ENCODE measurements at regions not wholly inside any gene's neighbourhood (a gene's known extent, or its start where the extent isn't known, plus 50 kb on each side); places are given as distances from the start of the nearest gene placed in this dataset.

DNA sequence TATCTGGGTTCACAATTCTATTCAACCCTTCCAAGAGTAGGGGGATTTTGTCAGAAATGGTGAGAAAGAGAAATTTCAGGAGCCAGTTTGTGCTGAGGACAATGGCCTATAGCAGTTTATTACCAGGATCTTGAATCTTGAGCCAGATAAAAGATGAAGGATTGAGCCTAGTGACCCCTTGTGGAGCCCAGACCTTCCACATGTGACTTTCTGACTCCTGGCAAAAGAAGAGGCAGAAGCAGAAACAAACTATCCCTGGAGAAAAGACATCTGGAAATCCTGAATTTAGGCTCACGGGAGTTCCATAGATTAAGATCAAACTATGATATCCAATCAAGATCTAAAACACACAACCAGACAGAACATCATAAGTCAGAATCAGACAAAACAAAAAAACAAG lies 60.9 kb upstream of the CHRM2 start:
- H3K9me3 ChIP-seq (ENCODE audit: control insufficient read depth, insufficient read depth, low read length): no peaks in the 10 kb centered on the region
- no peak overlapping the region for H3K9ac ChIP-seq (ENCODE audit: low read depth, low read length)
- H3K4me1 ChIP-seq (ENCODE audit: insufficient read depth, low read length): 0 out of 2 replicates have a peak, but pooled peaks cover 6% of the 10 kb centered on the region

DNA sequence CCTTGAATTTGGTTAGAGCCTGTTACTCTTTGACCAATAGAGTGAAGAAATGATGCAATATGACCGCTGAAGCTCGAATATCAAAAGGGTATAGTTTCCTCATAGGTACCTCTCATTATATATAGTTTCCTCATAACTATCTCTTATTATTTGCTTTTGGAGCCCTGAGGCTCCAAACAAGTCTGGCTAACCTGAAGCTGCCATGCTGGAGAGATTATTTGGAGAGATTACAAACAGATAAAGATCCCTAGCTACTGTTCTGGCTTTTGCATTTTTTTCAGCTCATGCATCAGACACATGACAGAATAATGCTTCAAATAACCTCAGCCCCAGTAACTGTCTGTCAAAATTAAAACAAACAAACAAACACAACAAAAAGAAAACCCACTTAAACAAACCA lies 65.4 kb upstream of the CHRM2 start:
- Histone ChIP-seq H3K4me1 (ENCODE audit: insufficient read depth, low read length) (0 out of 2 replicates have a peak, but pooled peaks cover 6% of the 10 kb centered on the region), H3K9me3 (ENCODE audit: control insufficient read depth, insufficient read depth, low read length) (no peaks in the 10 kb centered on the region), H3K9ac (ENCODE audit: low read depth, low read length) (no peak overlapping the region), H3K36me3 (ENCODE audit: insufficient read depth, low read length) (no peaks in the 10 kb centered on the region)

More for the DNA sequence above, 60.9 kb upstream of the CHRM2 start:
- no peaks in the 10 kb centered on the region for H3K36me3 ChIP-seq (ENCODE audit: insufficient read depth, low read length)

DNA sequence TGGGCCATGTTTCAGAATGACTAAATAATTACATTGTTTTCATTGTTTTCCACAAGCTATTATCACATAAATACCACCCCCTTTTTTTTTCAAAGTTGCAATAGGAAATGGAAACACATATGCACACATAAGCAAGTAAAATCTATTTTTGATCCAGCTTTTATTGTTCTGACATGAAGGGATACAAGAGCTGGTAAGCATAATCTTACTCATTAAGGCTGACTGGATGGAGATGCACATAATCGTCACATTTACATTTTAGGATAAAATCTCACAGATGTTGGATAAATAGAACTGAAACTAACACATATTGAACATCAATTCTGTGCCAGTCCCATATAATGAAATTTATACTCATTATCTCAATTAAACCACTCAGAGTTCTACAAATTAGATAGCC lies 84.5 kb upstream of the CHRM2 start:
- Histone ChIP-seq H3K4me1 (ENCODE audit: insufficient read depth, low read length) (no peaks in the 10 kb centered on the region), H3K9me3 (ENCODE audit: control insufficient read depth, insufficient read depth, low read length) (no peaks in the 10 kb centered on the region), H3K36me3 (ENCODE audit: insufficient read depth, low read length) (no peaks in the 10 kb centered on the region), H3K9ac (ENCODE audit: low read depth, low read length) (no peak overlapping the region)

DNA sequence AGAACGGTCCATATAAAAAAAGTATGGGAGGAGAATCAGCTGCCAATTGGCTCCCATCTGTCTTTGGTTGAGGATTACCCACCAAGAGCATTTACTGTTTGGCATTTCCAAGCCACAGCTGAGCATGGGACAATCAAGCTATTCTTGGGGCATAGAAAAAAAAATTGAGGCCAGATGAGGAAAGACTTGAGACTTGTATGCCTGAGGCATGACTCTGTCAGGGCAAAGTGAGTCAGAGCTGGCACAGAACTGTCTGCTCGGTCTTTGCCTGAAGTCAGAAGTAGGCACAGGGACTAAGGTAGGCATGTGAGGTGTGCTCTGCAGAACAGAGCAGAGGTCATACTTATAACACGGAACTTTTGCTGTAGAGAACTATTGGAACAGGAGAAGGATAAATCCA lies 126.5 kb upstream of the CHRM2 start:
- no peak overlapping the region for H3K9ac ChIP-seq (ENCODE audit: low read depth, low read length)
- no peaks in the 10 kb centered on the region for H3K36me3 ChIP-seq (ENCODE audit: insufficient read depth, low read length)
- H3K4me1 ChIP-seq (ENCODE audit: insufficient read depth, low read length): no peaks in the 10 kb centered on the region
- H3K9me3 ChIP-seq (ENCODE audit: control insufficient read depth, insufficient read depth, low read length): peaks cover 4% of the 10 kb centered on the region

DNA sequence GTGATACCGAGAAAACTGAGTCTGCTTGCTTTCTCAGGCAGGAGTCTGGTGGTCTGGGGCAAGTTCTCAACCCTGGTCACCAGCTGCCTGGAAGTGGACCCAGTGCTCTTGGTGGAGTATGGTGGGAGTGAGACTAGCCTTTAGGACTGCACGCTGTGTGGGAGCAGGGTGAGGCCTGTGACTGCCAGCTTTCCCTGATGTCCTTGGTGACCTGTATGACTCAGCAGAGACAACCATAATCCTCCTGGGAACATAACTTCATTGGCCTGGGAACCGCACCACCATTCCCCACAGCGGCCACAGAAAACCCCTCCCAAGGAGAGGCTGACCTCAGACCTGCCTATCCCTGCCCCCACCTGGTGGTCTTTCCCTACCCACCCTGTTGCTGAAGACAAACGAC lies 139.5 kb upstream of the CHRM2 start:
- H3K9me3 ChIP-seq (ENCODE audit: control insufficient read depth, insufficient read depth, low read length): no peaks in the 10 kb centered on the region
- no peaks in the 10 kb centered on the region for H3K36me3 ChIP-seq (ENCODE audit: insufficient read depth, low read length)
- no peaks in the 10 kb centered on the region for H3K4me1 ChIP-seq (ENCODE audit: insufficient read depth, low read length)
- H3K9ac ChIP-seq (ENCODE audit: low read depth, low read length): no peak overlapping the region

DNA sequence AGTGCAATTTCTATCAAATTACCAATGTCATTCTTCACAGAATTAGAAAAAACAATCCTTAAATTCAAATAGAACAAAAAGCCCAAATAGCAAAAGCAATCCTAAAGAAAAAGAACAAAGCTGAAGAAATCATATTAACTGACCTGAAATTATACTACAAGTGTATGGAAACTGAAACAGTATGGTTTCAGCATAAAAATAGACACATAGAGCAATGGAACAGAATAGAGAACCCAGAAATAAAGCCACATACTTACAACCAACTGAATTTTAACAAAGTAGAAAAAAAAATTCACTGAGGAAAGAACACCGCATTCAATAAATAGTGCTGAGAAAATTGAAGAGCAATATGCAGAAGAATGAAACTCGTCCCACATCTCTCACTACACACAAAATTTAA lies 142.0 kb upstream of the CHRM2 start:
- H3K36me3 ChIP-seq (ENCODE audit: insufficient read depth, low read length): no peaks in the 10 kb centered on the region
- H3K9me3 ChIP-seq (ENCODE audit: control insufficient read depth, insufficient read depth, low read length): no peaks in the 10 kb centered on the region
- H3K9ac ChIP-seq (ENCODE audit: low read depth, low read length): no peak overlapping the region
- no peaks in the 10 kb centered on the region for H3K4me1 ChIP-seq (ENCODE audit: insufficient read depth, low read length)

DNA sequence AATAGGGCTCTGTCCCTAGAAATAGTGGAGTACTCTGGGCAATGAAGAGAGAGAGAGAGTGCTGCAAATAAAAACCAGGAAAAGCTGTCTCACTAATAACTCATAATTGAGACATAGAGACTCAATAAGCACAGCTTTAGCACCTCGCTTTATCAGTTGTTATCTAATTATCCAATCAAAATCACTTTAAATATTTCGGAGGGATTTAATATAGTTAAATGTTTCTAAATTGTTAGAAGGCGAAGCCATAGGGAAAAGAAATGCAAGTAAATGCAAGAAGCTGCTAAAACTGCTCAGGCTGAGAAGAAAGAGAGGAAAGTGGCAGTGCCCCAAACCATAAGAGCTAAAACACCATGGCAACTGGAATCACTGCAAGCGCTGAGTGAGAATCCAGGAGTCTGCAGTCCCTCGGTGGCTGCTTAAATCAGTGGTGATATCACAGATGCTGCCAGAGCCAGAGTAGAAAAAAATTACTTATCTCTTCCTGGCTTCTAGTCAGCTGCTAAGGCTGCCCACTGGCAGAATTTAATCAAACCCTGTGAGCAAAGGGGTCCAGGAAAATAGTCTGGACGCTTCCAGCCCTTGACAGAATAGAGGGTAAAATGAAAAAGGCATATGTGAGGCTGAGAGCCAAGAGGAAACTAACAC lies 150.4 kb upstream of the CHRM2 start:
- no peaks in the 10 kb centered on the region for H3K36me3 ChIP-seq (ENCODE audit: insufficient read depth, low read length)
- no peaks in the 10 kb centered on the region for H3K9me3 ChIP-seq (ENCODE audit: control insufficient read depth, insufficient read depth, low read length)
- peaks cover 5% of the 10 kb centered on the region; the same call in 1 of the 2 replicates for H3K4me1 ChIP-seq (ENCODE audit: insufficient read depth, low read length)
- no peak overlapping the region for H3K9ac ChIP-seq (ENCODE audit: low read depth, low read length)

DNA sequence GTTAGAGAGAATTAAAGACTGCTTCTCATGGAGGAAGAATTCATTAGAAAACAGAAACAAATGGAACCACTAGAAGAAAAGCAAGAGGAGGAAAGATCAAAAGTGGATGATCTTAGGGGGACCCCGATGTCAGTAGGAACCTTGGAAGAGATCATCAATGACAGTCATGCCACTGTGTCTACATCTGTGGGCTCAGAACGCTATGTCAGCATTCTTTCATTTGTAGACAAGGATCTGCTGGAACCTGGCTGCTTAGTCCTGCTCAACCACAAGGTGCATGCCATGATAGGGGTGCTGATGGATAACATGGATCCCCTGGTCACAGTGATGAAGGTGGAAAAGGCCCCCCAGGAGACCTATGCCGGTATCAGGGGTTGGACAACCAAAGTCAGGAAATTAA lies 154.4 kb upstream of the CHRM2 start:
- peaks cover 5% of the 10 kb centered on the region; the same call in 1 of the 2 replicates for H3K4me1 ChIP-seq (ENCODE audit: insufficient read depth, low read length)
- no peak overlapping the region for H3K9ac ChIP-seq (ENCODE audit: low read depth, low read length)
- no peaks in the 10 kb centered on the region for H3K9me3 ChIP-seq (ENCODE audit: control insufficient read depth, insufficient read depth, low read length)
- H3K36me3 ChIP-seq (ENCODE audit: insufficient read depth, low read length): no peaks in the 10 kb centered on the region

DNA sequence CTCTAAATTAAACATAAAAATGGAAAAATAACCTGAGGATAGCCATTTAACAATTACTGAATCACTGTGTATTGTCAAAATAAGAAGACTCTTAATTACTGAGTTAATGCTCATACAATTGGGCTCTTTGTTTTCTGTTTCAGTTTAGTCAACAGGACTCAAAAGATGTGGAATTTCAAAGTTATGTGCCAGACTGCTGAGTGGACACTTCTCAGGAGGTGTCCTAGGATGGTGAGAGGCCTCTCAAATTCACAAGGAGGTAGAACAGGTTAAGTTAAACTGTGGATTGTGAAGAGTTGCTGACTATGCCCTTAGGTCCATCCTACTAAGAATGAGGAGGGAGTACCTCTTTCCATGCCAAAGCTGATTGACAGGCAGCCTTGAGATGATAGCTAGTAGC lies 157.7 kb upstream of the CHRM2 start:
- no peak overlapping the region for H3K9ac ChIP-seq (ENCODE audit: low read depth, low read length)
- H3K9me3 ChIP-seq (ENCODE audit: control insufficient read depth, insufficient read depth, low read length): no peaks in the 10 kb centered on the region
- no peaks in the 10 kb centered on the region for H3K36me3 ChIP-seq (ENCODE audit: insufficient read depth, low read length)
- no peaks in the 10 kb centered on the region for H3K4me1 ChIP-seq (ENCODE audit: insufficient read depth, low read length)

DNA sequence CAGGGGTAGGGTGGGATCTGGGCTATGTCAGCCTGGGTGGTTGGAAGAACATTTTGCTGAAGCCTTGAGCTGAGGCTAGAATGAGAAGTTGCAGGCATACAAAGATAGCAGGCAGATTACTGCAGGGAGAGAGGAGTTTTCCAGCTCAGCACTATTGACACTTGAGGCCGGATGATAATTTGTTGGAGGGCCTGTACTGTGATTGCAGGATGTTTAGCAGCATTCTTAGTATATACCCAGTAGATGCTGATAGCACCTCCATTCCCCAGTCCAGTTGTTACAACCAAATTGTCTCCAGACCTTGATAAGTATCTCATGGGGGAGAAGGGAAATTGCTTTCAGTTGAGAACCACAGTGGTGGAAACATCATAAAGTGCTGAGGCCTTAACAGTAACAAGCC lies 158.6 kb upstream of the CHRM2 start:
- H3K4me1 ChIP-seq (ENCODE audit: insufficient read depth, low read length): no peaks in the 10 kb centered on the region

DNA sequence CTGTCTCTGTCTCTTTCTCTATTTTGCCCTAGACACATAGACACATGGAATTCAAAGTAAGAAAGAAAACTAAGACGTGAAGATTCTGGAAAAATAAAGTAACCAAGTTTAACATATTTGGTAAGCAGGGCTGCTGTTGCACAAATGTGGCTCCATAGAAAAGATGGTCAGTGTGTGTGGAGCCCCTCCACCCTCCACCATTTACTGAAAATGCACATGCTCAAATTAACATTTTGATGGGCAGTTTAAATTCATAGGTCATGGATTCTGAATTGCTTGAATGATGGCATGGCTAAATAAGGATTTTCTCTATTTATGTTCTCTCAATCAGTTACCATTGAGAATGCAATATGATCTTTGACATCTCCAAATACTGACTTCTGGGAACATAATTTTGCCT lies 165.5 kb upstream of the CHRM2 start:
- no peaks in the 10 kb centered on the region for H3K36me3 ChIP-seq (ENCODE audit: insufficient read depth, low read length)
- no peaks in the 10 kb centered on the region for H3K4me1 ChIP-seq (ENCODE audit: insufficient read depth, low read length)
- H3K9ac ChIP-seq (ENCODE audit: low read depth, low read length): no peak overlapping the region
- no peaks in the 10 kb centered on the region for H3K9me3 ChIP-seq (ENCODE audit: control insufficient read depth, insufficient read depth, low read length)

More for the DNA sequence above, 158.6 kb upstream of the CHRM2 start:
- H3K36me3 ChIP-seq (ENCODE audit: insufficient read depth, low read length): no peaks in the 10 kb centered on the region
- no peaks in the 10 kb centered on the region for H3K9me3 ChIP-seq (ENCODE audit: control insufficient read depth, insufficient read depth, low read length)
- no peak overlapping the region for H3K9ac ChIP-seq (ENCODE audit: low read depth, low read length)

DNA sequence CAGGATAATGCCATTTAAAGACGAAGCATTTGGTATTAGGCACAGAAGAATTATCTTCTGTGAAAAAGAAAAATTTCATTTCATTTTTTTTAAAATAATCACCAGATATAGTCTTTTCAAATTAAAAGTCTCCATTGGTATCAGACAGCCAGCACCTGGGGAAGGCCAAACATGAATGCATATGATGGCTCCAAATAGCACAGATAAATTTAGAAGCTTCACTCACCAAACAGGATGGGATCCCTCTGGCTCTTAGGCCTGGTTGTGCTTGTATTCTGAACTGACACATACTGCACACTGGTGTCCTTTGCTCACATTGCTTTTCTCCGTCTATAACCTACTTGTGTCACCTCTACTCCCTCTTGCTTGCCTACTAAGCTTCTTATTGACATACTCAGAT lies 169.5 kb upstream of the CHRM2 start:
- no peak overlapping the region for H3K9ac ChIP-seq (ENCODE audit: low read depth, low read length)
- no peaks in the 10 kb centered on the region for H3K4me1 ChIP-seq (ENCODE audit: insufficient read depth, low read length)

DNA sequence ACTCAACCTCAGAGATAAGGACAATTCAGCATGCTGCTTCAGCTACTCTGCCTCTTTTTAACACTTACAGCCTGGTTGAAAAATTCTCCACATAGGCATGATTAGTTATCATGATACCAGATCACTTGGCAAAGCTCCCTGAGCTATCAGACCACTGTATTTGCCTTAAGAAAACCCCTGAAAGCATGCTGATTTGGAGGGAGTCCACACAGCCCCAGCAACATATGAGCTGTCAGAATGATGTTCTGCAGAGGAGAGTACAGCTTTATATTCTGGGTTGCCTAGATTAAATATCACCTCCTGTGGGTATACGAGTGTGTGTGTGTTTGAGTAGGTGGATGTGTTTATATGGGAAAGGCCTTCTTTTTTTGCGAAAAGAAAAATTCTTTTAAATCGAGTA lies 170.2 kb upstream of the CHRM2 start:
- no peaks in the 10 kb centered on the region for H3K36me3 ChIP-seq (ENCODE audit: insufficient read depth, low read length)
- H3K9me3 ChIP-seq (ENCODE audit: control insufficient read depth, insufficient read depth, low read length): no peaks in the 10 kb centered on the region
- no peaks in the 10 kb centered on the region for H3K4me1 ChIP-seq (ENCODE audit: insufficient read depth, low read length)
- no peak overlapping the region for H3K9ac ChIP-seq (ENCODE audit: low read depth, low read length)

More for the DNA sequence above, 169.5 kb upstream of the CHRM2 start:
- no peaks in the 10 kb centered on the region for H3K9me3 ChIP-seq (ENCODE audit: control insufficient read depth, insufficient read depth, low read length)
- no peaks in the 10 kb centered on the region for H3K36me3 ChIP-seq (ENCODE audit: insufficient read depth, low read length)

DNA sequence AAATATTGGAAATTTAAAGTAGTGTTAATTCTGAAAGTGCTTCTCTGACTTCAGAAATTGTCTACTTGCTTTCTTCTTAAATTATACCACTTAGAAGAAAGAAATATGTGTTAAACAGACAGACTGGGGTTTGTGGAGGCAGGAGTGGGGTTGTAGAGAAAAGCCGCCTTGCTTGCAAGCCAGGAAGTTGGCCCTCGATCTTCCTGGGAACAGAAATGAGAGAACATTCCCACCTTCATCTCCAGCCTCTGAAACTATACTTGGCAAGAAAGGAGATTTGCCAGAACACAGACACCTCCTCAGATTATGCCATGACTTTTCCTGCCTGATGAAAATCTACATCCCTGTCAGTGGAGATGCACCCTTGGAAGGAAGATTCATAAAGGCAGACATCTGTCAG lies 171.2 kb upstream of the CHRM2 start:
- Histone ChIP-seq H3K9ac (ENCODE audit: low read depth, low read length) (no peak overlapping the region), H3K36me3 (ENCODE audit: insufficient read depth, low read length) (no peaks in the 10 kb centered on the region), H3K4me1 (ENCODE audit: insufficient read depth, low read length) (no peaks in the 10 kb centered on the region), H3K9me3 (ENCODE audit: control insufficient read depth, insufficient read depth, low read length) (no peaks in the 10 kb centered on the region)

DNA sequence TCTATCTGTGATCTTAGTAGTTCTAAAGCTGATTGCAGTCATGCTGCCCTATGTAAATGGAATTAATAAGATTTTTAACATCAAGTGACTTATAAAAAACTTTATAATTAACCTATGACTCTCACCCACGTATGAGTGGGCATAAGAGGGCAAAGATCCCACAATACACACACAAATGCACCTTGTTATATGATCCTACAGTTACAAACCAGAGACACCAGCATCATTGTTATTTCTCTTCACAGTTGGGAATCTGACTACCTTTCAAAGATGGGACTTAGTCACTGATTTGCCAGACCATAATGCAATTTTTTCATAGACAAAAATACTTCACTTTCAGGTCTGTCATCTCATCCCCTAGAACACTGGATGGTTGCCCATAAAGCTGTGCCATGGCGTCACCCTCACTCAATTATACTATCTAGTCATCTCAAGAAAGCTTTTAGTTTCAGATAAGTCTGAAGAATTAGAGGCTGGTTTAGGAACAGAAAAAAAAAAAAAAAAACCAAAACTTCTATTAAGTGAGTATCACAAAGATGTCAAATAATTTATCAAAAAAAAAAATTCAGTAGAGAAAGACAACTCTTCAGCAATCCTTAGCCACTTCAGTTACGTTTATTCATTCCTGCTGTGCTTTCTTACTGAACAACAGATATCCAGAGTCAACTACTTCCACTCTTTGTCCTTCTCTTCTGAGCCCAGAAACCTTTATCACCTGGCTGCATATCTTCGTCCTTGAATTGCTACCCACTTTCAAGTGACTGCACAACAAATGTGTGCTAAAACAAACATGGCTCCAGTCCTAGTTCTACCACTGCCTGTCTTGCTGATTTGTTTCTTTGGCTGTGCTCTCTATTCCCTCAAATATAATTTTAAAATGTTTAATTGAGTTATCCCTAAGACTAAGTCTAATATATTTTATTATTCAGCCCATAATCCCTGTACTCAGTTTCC lies 175.0 kb upstream of the CHRM2 start:
- no peaks in the 10 kb centered on the region for H3K36me3 ChIP-seq (ENCODE audit: insufficient read depth, low read length)
- no peaks in the 10 kb centered on the region for H3K4me1 ChIP-seq (ENCODE audit: insufficient read depth, low read length)
- no peaks in the 10 kb centered on the region for H3K9me3 ChIP-seq (ENCODE audit: control insufficient read depth, insufficient read depth, low read length)
- H3K9ac ChIP-seq (ENCODE audit: low read depth, low read length): no peak overlapping the region

All from ES-I3 (cell line).